GM12878 (cell line): ENCODE measurements at regions not wholly inside any gene's neighbourhood (a gene's known extent, or its start where the extent isn't known, plus 50 kb on each side); places are given as distances from the start of the nearest gene placed in this dataset.

Source experiments
- ATAC-seq: fragments of 200-7000 bp; cut with Tn5 transposase; 3 replicates; pipeline ENCODE4 v1.9.1; 2020; ENCODE audit warnings: mild to moderate bottlenecking, moderate library complexity
- BruUV-seq: library from RNA; stranded (reverse); fragments of 400-500 nt; replicated peaks from 2 replicates; lab custom pipeline; 2021; lab: Mats Ljungman, UMichigan
- CTCF ChIA-PET: fragments of 300-600 bp; sonication (Branson Sonifier 250); formaldehyde crosslinking; extraction: SDS; loops from one replicate; lab custom pipeline; 2021; ENCODE audit warnings: inconsistent platforms; lab: Yijun Ruan, JAX
- POLR2A ChIA-PET: fragments of 350-600 bp; formaldehyde crosslinking; extraction: SDS; loops from one replicate; lab custom pipeline; 2021; ENCODE audit warnings: inconsistent platforms; lab: Charles Lee
- RAD21 ChIA-PET: fragments of 300-600 bp; sonication (Branson Sonifier 250); formaldehyde crosslinking; loops from one replicate; lab custom pipeline; 2023; ENCODE audit warnings: antibody characterized with exemption; ENCODE audit not compliant: unreplicated experiment; lab: Charles Lee
- SMC1A ChIA-PET: fragments of 300-600 bp; sonication (Branson Sonifier 250); formaldehyde crosslinking; loops from one replicate; lab custom pipeline; 2023; ENCODE audit not compliant: unreplicated experiment, uncharacterized antibody; lab: Charles Lee
- DNase-seq: peaks from one replicate; pipeline ENCODE4 v3.0.0-alpha.2; 2011; ENCODE audit warnings: low read depth, low spot score
- FAIRE-seq: peaks from 3 replicates; lab custom pipeline; 2011; peaks lifted over from hg19 to GRCh38; lab: Jason Lieb, UNC
- H2AFZ ChIP-seq: 2 replicates; pipeline ENCODE4 v1.6.0; 2011; ENCODE audit warnings: low read depth, low read length, control low read depth; ENCODE audit not compliant: control insufficient read depth
- H3K27ac ChIP-seq: 2 replicates; pipeline ENCODE4 v1.5.1; 2011; ENCODE audit warnings: control low read depth; ENCODE audit not compliant: control insufficient read depth, insufficient read depth
- H3K27me3 ChIP-seq, 2 experiments: replicated peaks in 1 of 2; 2 replicates each; pipeline versions ENCODE4 v1.6.0 to v1.6.1; 2011; ENCODE audit warnings: low read length in 1 of 2; ENCODE audit not compliant: control insufficient read depth in 2 of 2, insufficient read depth in 2 of 2
- H3K36me3 ChIP-seq, 2 experiments: 2 replicates each; pipeline ENCODE4 v1.5.1; 2011; ENCODE audit warnings: low read length in 1 of 2; ENCODE audit not compliant: control insufficient read depth in 2 of 2, insufficient read depth in 2 of 2
- H3K4me1 ChIP-seq: 2 replicates; pipeline ENCODE4 v1.6.1; 2011; ENCODE audit warnings: mild to moderate bottlenecking, low read length, moderate library complexity, mixed read lengths; ENCODE audit not compliant: control insufficient read depth, insufficient read depth
- H3K4me2 ChIP-seq: 2 replicates; pipeline ENCODE4 v1.6.0; 2011; ENCODE audit warnings: control low read depth; ENCODE audit not compliant: control insufficient read depth, insufficient read depth
- H3K4me3 ChIP-seq: fragments of 200-600 bp; sonication (generic); 2 replicates; pipeline ENCODE4 v1.5.1; 2016
- H3K79me2 ChIP-seq: 2 replicates; pipeline ENCODE4 v1.6.0; 2011; ENCODE audit warnings: low read length; ENCODE audit not compliant: control insufficient read depth, insufficient read depth
- H3K9ac ChIP-seq: 2 replicates; pipeline ENCODE4 v1.8.0; 2011; ENCODE audit warnings: low read length, control low read depth, mixed read lengths; ENCODE audit not compliant: control insufficient read depth, insufficient read depth
- H3K9me3 ChIP-seq: replicated peaks from 3 replicates; pipeline ENCODE4 v1.5.1; 2011; ENCODE audit warnings: mild to moderate bottlenecking, low read length; ENCODE audit not compliant: control insufficient read depth, insufficient read depth
- H4K20me1 ChIP-seq: 2 replicates; pipeline ENCODE4 v1.6.0; 2011; ENCODE audit not compliant: control insufficient read depth, insufficient read depth
- BRCA1 ChIP-seq: IDR thresholded peaks from 2 replicates; pipeline ENCODE4 v1.6.1; 2011; ENCODE audit warnings: low read depth, low read length, improper control_type of control experiment
- CBFB ChIP-seq: IDR thresholded peaks from 2 replicates; pipeline ENCODE4 v1.6.1; 2016; ENCODE audit warnings: antibody characterized with exemption, low read depth
- CHD4 ChIP-seq: fragments of 200-600 bp; sonication (generic); IDR thresholded peaks from 2 replicates; pipeline ENCODE4 v1.6.1; 2016; ENCODE audit warnings: mild to moderate bottlenecking
- DPF2 ChIP-seq: fragments of 450-650 bp; IDR thresholded peaks from 2 replicates; pipeline ENCODE4 v1.6.1; 2017; ENCODE audit warnings: mild to moderate bottlenecking
- FOXM1 ChIP-seq: IDR thresholded peaks from 2 replicates; pipeline ENCODE4 v1.6.1; 2012; ENCODE audit warnings: low read depth, mild to moderate bottlenecking, inconsistent platforms, low read length, moderate library complexity
- IKZF1 ChIP-seq: fragments of 450-650 bp; conservative IDR thresholded peaks from 2 replicates; pipeline ENCODE4 v1.6.1; 2017; ENCODE audit warnings: antibody characterized with exemption, mild to moderate bottlenecking
- MYC ChIP-seq: IDR thresholded peaks from 2 replicates; pipeline ENCODE4 v1.6.1; 2011; ENCODE audit warnings: mild to moderate bottlenecking, low read length, moderate library complexity, inconsistent platforms; ENCODE audit not compliant: insufficient read depth, insufficient replicate concordance, insufficient read length, severe bottlenecking
- NFYB ChIP-seq: IDR thresholded peaks from 2 replicates; pipeline ENCODE4 v1.6.1; 2011; ENCODE audit warnings: low read depth, mild to moderate bottlenecking, low read length, improper control_type of control experiment, moderate library complexity; ENCODE audit not compliant: insufficient read depth
- PAX5 ChIP-seq: IDR thresholded peaks from 2 replicates; pipeline ENCODE4 v1.6.1; 2011; ENCODE audit warnings: low read depth, low read length, borderline replicate concordance
- RAD21 ChIP-seq: IDR thresholded peaks from 2 replicates; pipeline ENCODE4 v1.6.1; 2011; ENCODE audit warnings: mild to moderate bottlenecking, low read depth, low read length, moderate library complexity; ENCODE audit not compliant: insufficient read depth
- RFX5 ChIP-seq: IDR thresholded peaks from 2 replicates; pipeline ENCODE4 v1.6.1; 2011; ENCODE audit warnings: low read depth, low read length, improper control_type of control experiment
- SMAD5 ChIP-seq: IDR thresholded peaks from 2 replicates; pipeline ENCODE4 v1.6.1; 2016; ENCODE audit warnings: antibody characterized with exemption, low read depth
- STAT3 ChIP-seq: IDR thresholded peaks from 2 replicates; pipeline ENCODE4 v1.6.1; 2011; ENCODE audit warnings: low read depth, low read length, improper control_type of control experiment
- TCF3 ChIP-seq: IDR thresholded peaks from 2 replicates; pipeline ENCODE4 v1.6.1; 2012; ENCODE audit warnings: low read depth, mild to moderate bottlenecking, low read length, borderline replicate concordance; ENCODE audit not compliant: insufficient read depth
- ZBTB11 ChIP-seq: fragments of 450-650 bp; formaldehyde crosslinking; IDR thresholded peaks from 2 replicates; pipeline ENCODE4 v1.5.0; 2022; ENCODE audit warnings: mild to moderate bottlenecking, missing genetic modification characterization
- ZNF24 ChIP-seq: fragments of 450-650 bp; IDR thresholded peaks from 2 replicates; pipeline ENCODE4 v1.6.1; 2017; ENCODE audit warnings: antibody characterized with exemption, mild to moderate bottlenecking
- ZNF384 ChIP-seq: IDR thresholded peaks from 2 replicates; pipeline ENCODE4 v1.6.1; 2012; ENCODE audit warnings: low read depth, mild to moderate bottlenecking, low read length, improper control_type of control experiment, borderline replicate concordance
- WGBS: methylation state at CpG from one replicate; pipeline ENCODE4 v1.1.6; 2016; ENCODE audit warnings: low lambda C conversion rate; ENCODE audit not compliant: insufficient replicate concordance, insufficient coverage; ENCODE audit errors: missing lambda C conversion rate; 5-methylcytosine and 5-hydroxymethylcytosine counted together
- in situ Hi-C: fragments of 300-500 bp; cut with MboI; formaldehyde crosslinking; loops from 9 replicates; pipeline ENCODE4 v1.14.3; 2018; ENCODE audit warnings: mixed read lengths
- intact Hi-C: fragments of 100-400 bp; cut with micrococcal nuclease; formaldehyde crosslinking; loops from one replicate; pipeline ENCODE4 v1.14.2; 2022; ENCODE audit not compliant: unreplicated experiment
- TF ChIP-seq, protein P1 (sequence below): fragments of 450-650 bp; IDR thresholded peaks from 2 replicates; pipeline ENCODE4 v1.6.1; 2016; ENCODE audit warnings: mild to moderate bottlenecking, moderate library complexity, borderline replicate concordance
- TF ChIP-seq, protein P2 (sequence below): IDR thresholded peaks from 2 replicates; pipeline ENCODE4 v1.6.1; 2012; ENCODE audit warnings: low read length, inconsistent platforms

DNA sequence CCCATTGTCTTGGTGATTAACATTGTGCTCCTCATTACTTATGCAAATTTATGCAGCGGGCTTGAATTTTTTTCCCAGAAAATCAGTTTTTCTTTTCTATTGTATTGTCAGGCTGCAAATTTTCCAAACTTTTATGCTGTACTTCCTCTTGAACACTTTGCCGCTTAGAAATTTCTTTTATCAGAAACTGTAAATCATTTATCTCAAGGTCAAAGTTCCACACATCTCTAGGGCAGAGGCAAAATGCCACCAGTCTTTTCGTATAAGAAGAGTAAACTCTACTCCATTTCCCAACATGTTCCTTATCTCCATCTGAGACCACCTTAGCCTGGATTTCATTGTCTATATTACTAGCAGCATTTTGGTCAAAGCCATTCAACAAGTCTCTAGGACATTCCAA is 113.9 kb upstream of the OLFM3 start:
- WGBS, result 33% methylated on average over 3 of the region's 3 CpGs
- no peak for FAIRE-seq
- H4K20me1 ChIP-seq, result no peaks in the 10 kb centered on the region
- TF ChIP-seq RAD21, result no peak
- no peak for TF ChIP-seq RFX5
- no peak for TF ChIP-seq STAT3
- TF ChIP-seq DPF2, result no peak
- no peak for TF ChIP-seq PAX5
- no peak for TF ChIP-seq CBFB
- TF ChIP-seq ZBTB11 (CRISPR knock-in tag), result no peak
- no peak for TF ChIP-seq IKZF1
- no peak for TF ChIP-seq BRCA1
- TF ChIP-seq SMAD5, result no peak
- TF ChIP-seq NFYB, result no peak
- TF ChIP-seq, protein P1, sequence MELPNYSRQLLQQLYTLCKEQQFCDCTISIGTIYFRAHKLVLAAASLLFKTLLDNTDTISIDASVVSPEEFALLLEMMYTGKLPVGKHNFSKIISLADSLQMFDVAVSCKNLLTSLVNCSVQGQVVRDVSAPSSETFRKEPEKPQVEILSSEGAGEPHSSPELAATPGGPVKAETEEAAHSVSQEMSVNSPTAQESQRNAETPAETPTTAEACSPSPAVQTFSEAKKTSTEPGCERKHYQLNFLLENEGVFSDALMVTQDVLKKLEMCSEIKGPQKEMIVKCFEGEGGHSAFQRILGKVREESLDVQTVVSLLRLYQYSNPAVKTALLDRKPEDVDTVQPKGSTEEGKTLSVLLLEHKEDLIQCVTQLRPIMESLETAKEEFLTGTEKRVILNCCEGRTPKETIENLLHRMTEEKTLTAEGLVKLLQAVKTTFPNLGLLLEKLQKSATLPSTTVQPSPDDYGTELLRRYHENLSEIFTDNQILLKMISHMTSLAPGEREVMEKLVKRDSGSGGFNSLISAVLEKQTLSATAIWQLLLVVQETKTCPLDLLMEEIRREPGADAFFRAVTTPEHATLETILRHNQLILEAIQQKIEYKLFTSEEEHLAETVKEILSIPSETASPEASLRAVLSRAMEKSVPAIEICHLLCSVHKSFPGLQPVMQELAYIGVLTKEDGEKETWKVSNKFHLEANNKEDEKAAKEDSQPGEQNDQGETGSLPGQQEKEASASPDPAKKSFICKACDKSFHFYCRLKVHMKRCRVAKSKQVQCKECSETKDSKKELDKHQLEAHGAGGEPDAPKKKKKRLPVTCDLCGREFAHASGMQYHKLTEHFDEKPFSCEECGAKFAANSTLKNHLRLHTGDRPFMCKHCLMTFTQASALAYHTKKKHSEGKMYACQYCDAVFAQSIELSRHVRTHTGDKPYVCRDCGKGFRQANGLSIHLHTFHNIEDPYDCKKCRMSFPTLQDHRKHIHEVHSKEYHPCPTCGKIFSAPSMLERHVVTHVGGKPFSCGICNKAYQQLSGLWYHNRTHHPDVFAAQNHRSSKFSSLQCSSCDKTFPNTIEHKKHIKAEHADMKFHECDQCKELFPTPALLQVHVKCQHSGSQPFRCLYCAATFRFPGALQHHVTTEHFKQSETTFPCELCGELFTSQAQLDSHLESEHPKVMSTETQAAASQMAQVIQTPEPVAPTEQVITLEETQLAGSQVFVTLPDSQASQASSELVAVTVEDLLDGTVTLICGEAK, result no peak
- TF ChIP-seq MYC, result no peak
- TF ChIP-seq TCF3, result no peak
- TF ChIP-seq ZNF24, result no peak
- TF ChIP-seq, protein P2, sequence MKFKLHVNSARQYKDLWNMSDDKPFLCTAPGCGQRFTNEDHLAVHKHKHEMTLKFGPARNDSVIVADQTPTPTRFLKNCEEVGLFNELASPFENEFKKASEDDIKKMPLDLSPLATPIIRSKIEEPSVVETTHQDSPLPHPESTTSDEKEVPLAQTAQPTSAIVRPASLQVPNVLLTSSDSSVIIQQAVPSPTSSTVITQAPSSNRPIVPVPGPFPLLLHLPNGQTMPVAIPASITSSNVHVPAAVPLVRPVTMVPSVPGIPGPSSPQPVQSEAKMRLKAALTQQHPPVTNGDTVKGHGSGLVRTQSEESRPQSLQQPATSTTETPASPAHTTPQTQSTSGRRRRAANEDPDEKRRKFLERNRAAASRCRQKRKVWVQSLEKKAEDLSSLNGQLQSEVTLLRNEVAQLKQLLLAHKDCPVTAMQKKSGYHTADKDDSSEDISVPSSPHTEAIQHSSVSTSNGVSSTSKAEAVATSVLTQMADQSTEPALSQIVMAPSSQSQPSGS, result no peak
- no peak for TF ChIP-seq CHD4
- no peak for TF ChIP-seq FOXM1
- no peak for TF ChIP-seq ZNF384

More for the DNA sequence above, 113.9 kb upstream of the OLFM3 start:
- no peaks in the 10 kb centered on the region for H3K79me2 ChIP-seq
- H3K4me2 ChIP-seq, result no peak overlapping the region
- in situ Hi-C loops, result no loop called here
- no peak for DNase-seq
- CTCF ChIA-PET, result no interaction called here
- RAD21 ChIA-PET, result no interaction called here
- H2AFZ ChIP-seq, result no peak overlapping the region
- POLR2A ChIA-PET, result no interaction called here
- no peak overlapping the region for H3K4me3 ChIP-seq
- BruUV-seq, result no TSS peak
- intact Hi-C loops, result no loop called here
- H3K9me3 ChIP-seq, result no peaks in the 10 kb centered on the region
- no peaks in the 10 kb centered on the region for H3K27me3 ChIP-seq
- no peaks in the 10 kb centered on the region for H3K4me1 ChIP-seq
- H3K27ac ChIP-seq, result no peak overlapping the region
- no peak overlapping the region for H3K9ac ChIP-seq
- SMC1A ChIA-PET, result no interaction called here
- no peak for ATAC-seq
- no peaks in the 10 kb centered on the region for H3K36me3 ChIP-seq
